ENCODE measurements at regions not wholly inside any gene's neighbourhood (a gene's known extent, or its start where the extent isn't known, plus 50 kb on each side); places are given as distances from the start of the nearest gene placed in this dataset.

GRCh38 chr15:79595306-79595705 lies 163.2 kb downstream of the MINAR1 start:
- TF ChIP-seq CTCF (IDR thresholded peaks at IDR 0.05) (no peak), POLR2A (IDR thresholded peaks at IDR 0.05) (no peak)
- Histone ChIP-seq H3K9me3 (replicated peaks in 1 of 3) (no peaks in the 10 kb centered on the region), H3K27ac (no peak overlapping the region), H3K27me3 (no peaks in the 10 kb centered on the region), H3K4me3 (no peak overlapping the region), H3K36me3 (replicated peaks in 1 of 2) (no peaks in the 10 kb centered on the region), H3K4me1 (replicated peaks in 1 of 2) (no peaks in the 10 kb centered on the region)
- intact Hi-C loops (cut with DNase I), result loop anchor here (5.0 to 10.0 kb wide), 2 partner anchors 211 to 213 kb away; no protein-coding TSS in a partner anchor
- 79 to 87% (median 86%) methylated on average over 6 of the region's 6 CpGs for WGBS, 4 donors
- no peak for DNase-seq

- no peaks in the 10 kb centered on the region for H3K4me1 ChIP-seq (replicated peaks in 1 of 2)
- peak; percentile 49 to 86 (median 83) for DNase-seq
- H3K27ac ChIP-seq, result no peak overlapping the region
- no peaks in the 10 kb centered on the region for H3K36me3 ChIP-seq (replicated peaks in 1 of 2)
- H3K27me3 ChIP-seq, result no peaks in the 10 kb centered on the region
- H3K9me3 ChIP-seq (replicated peaks in 1 of 3), result no peaks in the 10 kb centered on the region
- intact Hi-C loops (cut with DNase I), result loop anchor here (5.0 to 10.0 kb wide), 2 partner anchors 211 to 214 kb away; no protein-coding TSS in a partner anchor
- H3K4me3 ChIP-seq, result no peak overlapping the region
- TF ChIP-seq CTCF (IDR thresholded peaks at IDR 0.05) (peak; percentile 92 to 99 (median 96)), POLR2A (IDR thresholded peaks at IDR 0.05) (no peak)
- 25 to 38% (median 36%) methylated on average over 4 of the region's 4 CpGs for WGBS, 4 donors
Measured at GRCh38 chr15:79595995-79596622, 164.0 kb downstream of the MINAR1 start.

GRCh38 chr15:79598639-79599038 lies 166.5 kb downstream of the MINAR1 start:
- H3K36me3 ChIP-seq (replicated peaks in 1 of 2), result no peaks in the 10 kb centered on the region
- no peak overlapping the region for H3K27ac ChIP-seq
- no peaks in the 10 kb centered on the region for H3K9me3 ChIP-seq (replicated peaks in 1 of 3)
- no peaks in the 10 kb centered on the region for H3K27me3 ChIP-seq
- DNase-seq, result no peak
- 43 to 70% (median 48%) methylated on average over 1 of the region's 1 CpG for WGBS, 4 donors
- TF ChIP-seq POLR2A (IDR thresholded peaks at IDR 0.05) (no peak), CTCF (IDR thresholded peaks at IDR 0.05) (no peak)
- H3K4me1 ChIP-seq (replicated peaks in 1 of 2), result no peaks in the 10 kb centered on the region
- intact Hi-C loops (cut with DNase I), result loop anchor here (5.0 to 10.0 kb wide), 2 partner anchors 214 to 216 kb away; no protein-coding TSS in a partner anchor
- no peak overlapping the region for H3K4me3 ChIP-seq

- no peaks in the 10 kb centered on the region for H3K9me3 ChIP-seq (replicated peaks in 1 of 3)
- H3K4me1 ChIP-seq (replicated peaks in 1 of 2), result no peaks in the 10 kb centered on the region
- TF ChIP-seq POLR2A (IDR thresholded peaks at IDR 0.05), result no peak
- no peak for TF ChIP-seq CTCF (IDR thresholded peaks at IDR 0.05)
- no peaks in the 10 kb centered on the region for H3K36me3 ChIP-seq (replicated peaks in 1 of 2)
- H3K27me3 ChIP-seq, result no peaks in the 10 kb centered on the region
- no peak overlapping the region for H3K27ac ChIP-seq
- DNase-seq, result no peak
- H3K4me3 ChIP-seq, result no peak overlapping the region
- WGBS, 4 donors, result 74 to 85% (median 80%) methylated on average over 7 of the region's 7 CpGs
- intact Hi-C loops (cut with DNase I), result no loop called here
Measured at GRCh38 chr15:79601405-79602086, 169.4 kb downstream of the MINAR1 start.
